NCI-H748 treated with DMSO at 0.1 percent for 48 hours (cell line): ENCODE measurements at regions not wholly inside any gene's neighbourhood (a gene's known extent, or its start where the extent isn't known, plus 50 kb on each side); places are given as distances from the start of the nearest gene placed in this dataset.
"Not testable (repeated sequence)": the region's sequence is repeated elsewhere in the genome, so short reads cannot be mapped to it uniquely, and the experiment has no call there.

Source experiments
- DNase-seq: peaks from one replicate; lab custom pipeline; 2025; lab: John Stamatoyannopoulos, UW

GRCh38 chr1:95766036-95766435, 532.0 kb downstream of the RWDD3 start:
- no peak for DNase-seq

GRCh38 chr1:95770581-95770980, 536.6 kb downstream of the RWDD3 start:
- no peak for DNase-seq

- DNase-seq, result no peak
Measured at GRCh38 chr1:95778217-95778616, 544.2 kb downstream of the RWDD3 start.

GRCh38 chr1:95780836-95781235, 546.8 kb downstream of the RWDD3 start:
- no peak for DNase-seq

DNA sequence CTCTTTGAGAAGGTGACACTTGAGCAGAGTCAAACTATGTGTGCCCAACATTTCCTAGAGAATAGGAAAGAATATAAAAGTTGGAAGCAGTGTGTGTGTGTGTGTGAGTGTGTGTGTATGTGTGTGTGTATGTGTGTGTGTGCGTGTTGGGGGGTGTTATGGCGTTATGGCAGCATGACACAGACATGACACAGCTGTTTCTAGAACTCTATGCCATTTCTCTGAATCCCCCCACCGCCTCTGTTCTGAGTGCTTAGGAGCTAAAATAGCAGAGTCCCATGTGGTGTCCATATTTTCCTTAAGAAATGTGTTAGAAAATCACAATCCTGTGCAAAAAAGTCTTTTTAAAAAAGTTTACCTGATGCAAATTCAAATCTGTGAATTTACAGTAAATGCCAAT, 556.1 kb downstream of the RWDD3 start:
- no peak for DNase-seq

- no peak for DNase-seq
Measured at GRCh38 chr1:95793893-95794292, 559.9 kb downstream of the RWDD3 start.

DNA sequence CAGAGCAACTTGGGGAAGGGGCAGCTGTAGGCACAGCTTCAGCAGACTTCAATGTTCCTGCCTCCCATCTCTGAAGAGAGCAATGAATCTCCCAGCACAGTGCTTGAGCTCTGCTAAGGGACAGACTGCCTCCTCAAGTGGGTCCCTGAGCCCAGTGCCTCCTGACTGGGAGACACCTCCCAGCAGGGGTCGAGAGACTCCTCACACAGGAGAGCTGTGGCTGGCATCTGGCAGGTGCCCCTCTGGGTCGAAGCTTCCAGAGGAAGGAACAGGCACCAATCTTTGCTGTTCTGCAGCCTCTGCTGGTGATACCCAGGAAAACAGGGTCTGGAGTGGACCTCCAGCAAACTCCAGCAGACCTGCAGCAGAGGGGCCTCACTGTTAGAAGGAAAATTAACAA, 563.8 kb downstream of the RWDD3 start:
- DNase-seq, result not testable (repeated sequence)

DNA sequence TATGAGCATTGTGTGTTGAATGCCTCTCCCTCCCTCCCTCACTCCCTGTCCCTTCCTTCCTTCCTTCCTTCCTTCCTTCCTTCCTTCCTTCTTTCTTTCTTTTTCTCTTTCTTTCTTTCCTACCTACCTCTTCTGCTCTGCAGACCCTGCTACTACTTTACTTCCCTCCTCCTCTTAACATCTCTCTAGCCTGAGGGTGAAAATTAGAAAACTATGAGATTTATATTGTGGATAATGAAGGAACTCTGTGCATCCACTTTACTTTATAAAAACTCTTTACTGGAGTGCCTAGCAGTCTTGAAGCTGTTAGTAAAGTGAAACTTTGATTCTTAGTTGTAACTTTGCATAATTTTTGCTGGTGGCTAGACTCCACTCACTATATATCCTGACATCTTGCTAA, 572.2 kb downstream of the RWDD3 start:
- DNase-seq, result no peak

DNA sequence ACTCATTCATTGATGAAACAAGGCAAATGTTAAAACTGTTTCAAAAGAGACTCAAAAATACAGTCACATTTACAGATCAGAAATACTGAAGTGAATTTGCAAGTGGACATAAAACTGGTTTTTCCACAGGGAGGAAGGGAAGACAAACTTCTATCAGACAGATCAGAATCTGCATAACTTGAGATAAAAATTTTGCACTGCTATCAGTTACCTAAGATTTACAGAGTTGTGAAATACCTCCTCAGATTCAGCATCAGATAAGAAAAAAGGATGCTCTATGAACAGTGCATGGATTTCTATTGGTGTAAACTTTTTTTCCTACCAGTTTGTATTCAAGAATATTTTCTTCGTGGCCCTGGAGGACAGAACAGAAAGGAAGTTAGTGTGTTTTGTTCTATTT, 575.4 kb downstream of the RWDD3 start:
- DNase-seq, result no peak

DNA sequence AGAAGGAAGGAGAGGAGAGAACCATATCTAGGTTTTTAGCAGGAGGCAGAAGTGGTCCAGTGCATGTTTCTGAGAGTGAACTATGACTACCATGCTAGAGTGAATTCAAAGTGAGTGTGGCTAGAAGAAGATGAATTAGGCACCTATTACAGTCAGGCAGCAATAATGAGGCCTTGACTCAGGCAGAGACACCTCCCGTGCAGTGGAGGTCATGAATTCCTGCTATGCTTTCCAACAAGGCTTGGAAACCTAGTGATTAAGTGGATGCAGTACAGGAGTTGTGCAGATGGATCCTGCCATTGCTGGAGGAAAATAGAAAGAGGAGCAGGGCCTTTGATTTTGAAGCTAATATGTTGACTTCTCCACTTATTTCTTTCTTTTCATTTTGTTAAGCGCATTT, 581.5 kb downstream of the RWDD3 start:
- no peak for DNase-seq

DNA sequence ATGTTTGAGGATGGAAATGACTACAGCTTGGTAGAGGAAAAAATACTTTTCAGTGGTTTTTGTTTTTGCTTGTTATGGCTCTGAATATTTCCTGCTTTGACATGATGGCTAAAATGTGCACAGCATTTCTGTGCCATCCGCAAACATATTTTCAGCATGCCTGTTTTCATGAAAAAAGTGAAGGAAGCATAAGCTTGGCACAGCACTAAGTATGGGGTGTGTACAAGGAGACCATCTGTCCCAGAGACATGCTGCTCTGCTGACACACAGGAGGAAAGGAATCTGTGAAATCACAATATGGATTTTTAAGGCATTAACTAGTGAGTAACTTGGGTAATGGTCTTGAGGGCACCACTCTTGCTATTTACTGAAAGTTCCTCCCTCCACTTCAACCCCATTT, 595.5 kb downstream of the RWDD3 start:
- DNase-seq, result no peak

- no peak for DNase-seq
Measured at GRCh38 chr1:95832370-95832769, 598.4 kb downstream of the RWDD3 start.

- no peak for DNase-seq
Measured at GRCh38 chr1:95849439-95849838, 615.4 kb downstream of the RWDD3 start.

DNA sequence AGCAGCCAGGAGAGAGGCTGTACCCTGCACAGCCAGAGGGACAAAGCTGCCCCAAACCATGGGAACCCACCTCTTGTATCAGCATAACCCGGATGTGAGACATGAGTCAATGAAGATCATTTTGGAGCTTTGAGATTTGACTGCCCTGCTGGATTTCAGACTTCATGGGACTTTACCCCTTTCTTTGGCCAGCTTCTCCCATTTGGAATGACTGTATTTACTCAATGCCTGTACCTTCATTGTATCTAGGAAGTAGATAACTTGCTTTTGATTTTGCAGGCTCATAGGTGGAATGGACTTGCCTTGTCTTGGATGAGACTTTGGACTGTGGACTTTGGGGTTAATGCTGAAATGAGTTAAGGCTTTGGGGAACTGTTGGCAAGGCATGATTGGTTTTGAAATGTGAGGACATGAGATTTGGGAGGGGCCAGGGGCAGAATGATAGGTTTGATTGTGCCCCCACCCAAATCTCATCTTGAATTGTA, 616.2 kb downstream of the RWDD3 start:
- no peak for DNase-seq

GRCh38 chr1:95850763-95851162, 616.8 kb downstream of the RWDD3 start:
- DNase-seq, result no peak

DNA sequence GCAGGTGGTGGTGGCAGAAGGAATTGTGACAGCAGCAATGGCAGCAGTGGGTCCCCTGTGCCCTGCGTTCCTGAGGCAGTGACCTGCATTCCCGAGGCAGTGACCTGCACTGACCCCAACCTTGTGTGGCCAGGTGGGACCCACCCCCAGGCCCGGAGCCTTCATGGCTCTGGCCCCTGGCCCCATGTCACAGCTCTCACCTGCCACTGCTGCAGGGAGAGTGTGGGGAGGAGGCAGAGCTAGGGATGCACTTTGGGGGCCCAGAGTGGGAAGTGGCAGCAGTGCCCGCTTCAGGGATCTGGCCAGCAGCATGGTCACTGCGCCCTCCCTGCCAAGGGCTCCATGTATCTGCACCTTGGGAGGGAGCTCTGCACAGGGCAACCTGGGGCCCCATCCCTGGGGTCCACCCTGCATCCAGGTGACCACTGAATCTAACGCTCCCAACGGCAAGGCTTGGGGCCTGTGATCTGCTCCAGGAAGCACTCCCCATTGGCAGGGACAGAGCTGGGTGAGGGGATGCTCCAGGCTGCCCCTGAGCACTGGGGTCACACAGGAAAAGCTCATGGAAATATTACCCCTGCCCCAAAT, 618.6 kb downstream of the RWDD3 start:
- no peak for DNase-seq

DNA sequence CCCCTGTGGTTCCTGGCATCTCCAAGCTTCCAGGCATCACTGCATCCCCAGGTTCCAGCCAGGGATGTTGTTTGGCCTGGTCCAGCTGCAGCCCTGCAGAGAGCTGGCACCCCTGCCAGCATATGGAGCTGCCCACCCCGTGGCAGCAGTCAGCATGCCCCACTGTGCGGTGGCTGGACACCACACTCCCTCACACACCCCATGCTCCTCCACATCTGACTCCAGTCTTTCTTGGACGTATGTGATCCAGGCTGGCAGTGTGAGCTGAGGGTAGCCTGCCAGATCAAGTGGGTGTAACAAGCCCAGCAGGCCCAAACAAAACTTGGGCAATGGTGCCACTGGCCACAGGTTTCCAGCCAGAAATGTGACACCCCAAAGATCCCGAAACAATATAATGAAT, 620.4 kb downstream of the RWDD3 start:
- DNase-seq, result no peak

DNA sequence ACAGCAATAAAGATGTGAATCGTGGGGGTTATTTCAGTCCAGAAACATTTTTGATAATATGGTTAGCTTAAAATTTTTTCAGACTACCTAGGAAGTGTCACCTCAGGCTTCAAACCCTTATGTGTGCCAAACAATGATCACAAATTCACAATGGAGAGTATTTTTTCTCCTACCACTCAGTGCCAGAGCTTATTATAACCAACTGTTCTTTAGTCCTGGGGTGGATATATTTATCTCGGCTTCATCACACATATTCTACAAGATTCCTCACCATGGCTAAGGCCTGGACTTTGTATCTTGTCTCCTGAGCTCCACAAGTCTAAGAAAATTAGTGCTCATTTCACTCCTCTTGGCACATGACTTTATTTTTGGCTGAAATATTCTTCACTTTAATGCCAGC, 629.1 kb downstream of the RWDD3 start:
- no peak for DNase-seq

GRCh38 chr1:95865769-95866168, 631.8 kb downstream of the RWDD3 start:
- DNase-seq, result no peak

GRCh38 chr1:95876276-95876675, 642.3 kb downstream of the RWDD3 start:
- DNase-seq, result no peak

GRCh38 chr1:95879498-95880050, 645.6 kb downstream of the RWDD3 start:
- no peak for DNase-seq

DNA sequence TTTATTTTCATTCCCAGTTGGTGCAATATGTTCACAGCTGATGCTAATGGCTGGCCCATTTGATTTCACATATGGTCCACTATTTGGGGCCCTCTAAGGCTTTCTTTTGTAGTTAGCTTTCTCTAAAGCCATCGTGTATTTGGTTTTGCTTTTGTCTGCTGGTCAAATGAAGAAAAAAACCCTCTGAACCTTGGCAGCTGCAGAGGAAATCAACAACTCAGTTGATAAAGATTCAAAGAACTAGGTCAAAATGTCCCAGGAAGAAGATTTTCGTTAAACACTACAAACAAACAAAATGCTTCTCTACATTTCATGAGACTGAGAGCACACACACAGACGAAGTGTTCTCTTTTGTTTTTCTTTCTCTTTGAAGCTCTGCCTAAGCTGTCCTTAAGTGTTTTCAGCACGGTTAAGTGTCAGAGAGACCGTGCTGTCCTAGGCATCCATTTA, 655.0 kb downstream of the RWDD3 start:
- DNase-seq, result no peak

DNA sequence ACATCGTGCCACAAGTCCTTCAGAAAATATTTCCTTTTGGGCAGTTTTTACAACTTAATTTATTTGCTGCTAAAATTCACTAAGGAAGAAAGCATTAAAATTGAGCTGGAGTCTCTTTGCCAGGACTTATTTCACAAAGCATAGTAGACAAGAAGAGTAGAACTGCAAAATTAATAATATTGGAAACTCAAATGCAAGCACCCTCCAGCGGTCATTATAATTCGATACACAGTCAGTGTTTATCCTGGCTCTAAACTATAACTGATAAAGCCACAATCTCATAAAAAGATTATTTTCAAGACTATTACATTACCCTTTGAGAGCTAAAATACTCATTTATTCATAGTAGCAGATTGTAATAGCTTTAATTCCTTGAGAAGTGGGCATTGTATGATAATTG, 655.4 kb downstream of the RWDD3 start:
- DNase-seq, result no peak

- no peak for DNase-seq
Measured at GRCh38 chr1:95893921-95894320, 659.9 kb downstream of the RWDD3 start.
